Mucosa of stomach (tissue), 1 donor: ENCODE measurements at regions not wholly inside any gene's neighbourhood (a gene's known extent, or its start where the extent isn't known, plus 50 kb on each side); places are given as distances from the start of the nearest gene placed in this dataset.

Experiments used
- H3K27me3 ChIP-seq: one replicate; pipeline ENCODE4 v1.7.0; 2013; ENCODE audit warnings: mild to moderate bottlenecking, low read length; ENCODE audit not compliant: control insufficient read depth, insufficient read depth
- H3K36me3 ChIP-seq: one replicate; pipeline ENCODE4 v1.7.0; 2013; ENCODE audit warnings: low read length; ENCODE audit not compliant: control insufficient read depth, insufficient read depth
- H3K4me1 ChIP-seq: one replicate; pipeline ENCODE4 v1.7.0; 2013; ENCODE audit warnings: mild to moderate bottlenecking, low read length; ENCODE audit not compliant: control insufficient read depth, insufficient read depth
- H3K4me3 ChIP-seq: one replicate; pipeline ENCODE4 v1.7.0; 2013; ENCODE audit warnings: low read length
- H3K9ac ChIP-seq: one replicate; pipeline ENCODE4 v1.7.0; 2013; ENCODE audit warnings: mild to moderate bottlenecking, low read length, moderate library complexity
- H3K9me3 ChIP-seq: one replicate; pipeline ENCODE4 v1.7.0; 2013; ENCODE audit warnings: mild to moderate bottlenecking, low read length, moderate library complexity; ENCODE audit not compliant: control insufficient read depth
- donor health status: Pancreatic carcinoma.

- H3K27me3 ChIP-seq, result no peaks in the 10 kb centered on the region
- H3K36me3 ChIP-seq, result no peaks in the 10 kb centered on the region
- H3K9me3 ChIP-seq, result no peaks in the 10 kb centered on the region
- H3K9ac ChIP-seq, result no peak overlapping the region
- H3K4me1 ChIP-seq, result no peaks in the 10 kb centered on the region
- H3K4me3 ChIP-seq, result no peak overlapping the region
Observed at GRCh38 chr7:36070230-36070629, 82.8 kb upstream of the EEPD1 start.

GRCh38 chr7:36071605-36072004 is 81.4 kb upstream of the EEPD1 start:
- Histone ChIP-seq H3K9me3 (no peaks in the 10 kb centered on the region), H3K4me3 (no peak overlapping the region), H3K4me1 (no peaks in the 10 kb centered on the region), H3K9ac (no peak overlapping the region), H3K27me3 (no peaks in the 10 kb centered on the region), H3K36me3 (no peaks in the 10 kb centered on the region)

- no peaks in the 10 kb centered on the region for H3K27me3 ChIP-seq
- no peak overlapping the region for H3K9ac ChIP-seq
- no peaks in the 10 kb centered on the region for H3K4me1 ChIP-seq
- H3K9me3 ChIP-seq, result no peaks in the 10 kb centered on the region
- no peaks in the 10 kb centered on the region for H3K36me3 ChIP-seq
- H3K4me3 ChIP-seq, result no peak overlapping the region
Observed at GRCh38 chr7:36072620-36073019, 80.4 kb upstream of the EEPD1 start.

GRCh38 chr7:36075561-36075960 is 77.5 kb upstream of the EEPD1 start:
- Histone ChIP-seq H3K9ac (no peak overlapping the region), H3K36me3 (no peaks in the 10 kb centered on the region), H3K9me3 (no peaks in the 10 kb centered on the region), H3K27me3 (no peaks in the 10 kb centered on the region), H3K4me3 (no peak overlapping the region), H3K4me1 (peaks cover 13% of the 10 kb centered on the region)

GRCh38 chr7:36076074-36076473 is 77.0 kb upstream of the EEPD1 start:
- H3K4me1 ChIP-seq, result peaks cover 18% of the 10 kb centered on the region

GRCh38 chr7:36078816-36079360 is 74.2 kb upstream of the EEPD1 start:
- no peaks in the 10 kb centered on the region for H3K27me3 ChIP-seq
- H3K4me3 ChIP-seq, result no peak overlapping the region
- H3K9me3 ChIP-seq, result no peaks in the 10 kb centered on the region
- no peaks in the 10 kb centered on the region for H3K36me3 ChIP-seq
- no peak overlapping the region for H3K9ac ChIP-seq
- peaks cover 32% of the 10 kb centered on the region for H3K4me1 ChIP-seq

More at GRCh38 chr7:36076074-36076473, 77.0 kb upstream of the EEPD1 start:
- no peaks in the 10 kb centered on the region for H3K9me3 ChIP-seq
- no peaks in the 10 kb centered on the region for H3K27me3 ChIP-seq
- no peak overlapping the region for H3K9ac ChIP-seq
- H3K4me3 ChIP-seq, result no peak overlapping the region
- no peaks in the 10 kb centered on the region for H3K36me3 ChIP-seq

GRCh38 chr7:36079446-36080025 is 73.5 kb upstream of the EEPD1 start:
- no peaks in the 10 kb centered on the region for H3K9me3 ChIP-seq

GRCh38 chr7:36080843-36081242 is 72.2 kb upstream of the EEPD1 start:
- Histone ChIP-seq H3K36me3 (no peaks in the 10 kb centered on the region), H3K9me3 (no peaks in the 10 kb centered on the region), H3K9ac (no peak overlapping the region), H3K4me3 (no peak overlapping the region), H3K27me3 (no peaks in the 10 kb centered on the region), H3K4me1 (peaks cover 42% of the 10 kb centered on the region)

More at GRCh38 chr7:36079446-36080025, 73.5 kb upstream of the EEPD1 start:
- Histone ChIP-seq H3K27me3 (no peaks in the 10 kb centered on the region), H3K36me3 (no peaks in the 10 kb centered on the region), H3K9ac (no peak overlapping the region), H3K4me3 (no peak overlapping the region), H3K4me1 (peaks cover 36% of the 10 kb centered on the region)

- Histone ChIP-seq H3K27me3 (no peaks in the 10 kb centered on the region), H3K9ac (no peak overlapping the region), H3K4me3 (no peak overlapping the region), H3K9me3 (no peaks in the 10 kb centered on the region), H3K4me1 (peaks cover 42% of the 10 kb centered on the region), H3K36me3 (no peaks in the 10 kb centered on the region)
Observed at GRCh38 chr7:36082216-36082615, 70.8 kb upstream of the EEPD1 start.

GRCh38 chr7:36082910-36083309 is 70.1 kb upstream of the EEPD1 start:
- no peaks in the 10 kb centered on the region for H3K27me3 ChIP-seq
- H3K36me3 ChIP-seq, result no peaks in the 10 kb centered on the region
- no peak overlapping the region for H3K9ac ChIP-seq
- peaks cover 42% of the 10 kb centered on the region for H3K4me1 ChIP-seq
- no peaks in the 10 kb centered on the region for H3K9me3 ChIP-seq
- H3K4me3 ChIP-seq, result no peak overlapping the region

- H3K9ac ChIP-seq, result no peak overlapping the region
- H3K4me1 ChIP-seq, result peaks cover 42% of the 10 kb centered on the region
- no peaks in the 10 kb centered on the region for H3K9me3 ChIP-seq
- H3K36me3 ChIP-seq, result no peaks in the 10 kb centered on the region
- no peaks in the 10 kb centered on the region for H3K27me3 ChIP-seq
- no peak overlapping the region for H3K4me3 ChIP-seq
Observed at GRCh38 chr7:36083626-36084380, 69.3 kb upstream of the EEPD1 start.

GRCh38 chr7:36084485-36085091 is 68.5 kb upstream of the EEPD1 start:
- H3K4me3 ChIP-seq, result no peak overlapping the region
- H3K9me3 ChIP-seq, result no peaks in the 10 kb centered on the region
- no peaks in the 10 kb centered on the region for H3K36me3 ChIP-seq
- peaks cover 39% of the 10 kb centered on the region for H3K4me1 ChIP-seq
- no peak overlapping the region for H3K9ac ChIP-seq
- H3K27me3 ChIP-seq, result no peaks in the 10 kb centered on the region
